Transverse colon (tissue), 4 donors: ENCODE measurements at regions not wholly inside any gene's neighbourhood (a gene's known extent, or its start where the extent isn't known, plus 50 kb on each side); places are given as distances from the start of the nearest gene placed in this dataset.

Experiments
- DNase-seq: peaks from one replicate; pipeline ENCODE4 v3.0.0-alpha.2; 2019
- H3K27ac ChIP-seq, 4 donors: fragments of 200-600 bp; sonication (generic); 2 replicates each; pipeline ENCODE4 v1.5.1; 2016 to 2018; ENCODE audit warnings: inconsistent platforms in 4 of 4
- H3K27me3 ChIP-seq: fragments of 200-600 bp; sonication (generic); 2 replicates; pipeline ENCODE4 v1.5.1; 2017; ENCODE audit warnings: inconsistent platforms
- H3K36me3 ChIP-seq, 4 donors: fragments of 200-600 bp; sonication (generic); 2 replicates each; pipeline ENCODE4 v1.5.1; 2017 to 2019; ENCODE audit warnings: inconsistent platforms in 4 of 4
- H3K4me1 ChIP-seq, 4 donors: fragments of 200-600 bp; sonication (generic); 2 replicates each; pipeline ENCODE4 v1.5.1; 2017 to 2020; ENCODE audit warnings: inconsistent platforms in 4 of 4
- H3K4me3 ChIP-seq, 4 donors: fragments of 200-600 bp; sonication (generic); 1 replicate in 1 of 4; 2 replicates in 3 of 4; pipeline versions ENCODE4 v1.5.1 to v1.6.1; 2017 to 2019; ENCODE audit warnings: inconsistent platforms in 4 of 4
- H3K9me3 ChIP-seq, 2 donors: fragments of 200-600 bp; sonication (generic); 2 replicates each; pipeline ENCODE4 v1.5.1; 2017 to 2019; ENCODE audit warnings: inconsistent platforms in 2 of 2
- EP300 ChIP-seq: sonication (generic); formaldehyde crosslinking; IDR thresholded peaks from one replicate; pipeline ENCODE4 v1.6.1; 2017; ENCODE audit warnings: antibody characterized with exemption, low read depth
- POLR2A ChIP-seq: fragments of 450-650 bp; IDR thresholded peaks from one replicate; pipeline ENCODE4 v1.6.1; 2016; ENCODE audit warnings: antibody characterized with exemption, mild to moderate bottlenecking, moderate library complexity
- POLR2AphosphoS5 ChIP-seq, 3 donors: sonication (generic); formaldehyde crosslinking; IDR thresholded peaks; one replicate each; pipeline ENCODE4 v1.6.1; 2016; ENCODE audit warnings: antibody characterized with exemption in 3 of 3
- WGBS, 2 donors: methylation state at CpG; one replicate each; pipeline ENCODE4 v1.1.5; 2018; ENCODE audit warnings: low coverage in 1 of 2; 5-methylcytosine and 5-hydroxymethylcytosine counted together
- in situ Hi-C, 4 donors: fragments of 200-750 bp; cut with MboI; loops; one replicate each; pipeline versions ENCODE4 v1.15.0 to v1.15.1; 2017; ENCODE audit warnings: low sequenced_read_pairs in 3 of 4, low pct_ligation_motif_present in 1 of 4, low pct_unique_long_range_greater_than_20kb in 1 of 4
- intact Hi-C: fragments of 100-400 bp; cut with DNase I; formaldehyde crosslinking; loops from one replicate; pipeline ENCODE4 v1.15.1; 2023; ENCODE audit warnings: low total_unique reads
- TF ChIP-seq, protein P1 (sequence below), 5 experiments: fragments of 200-600 bp in 3 of 5; fragments of 450-650 bp in 2 of 5; sonication (generic) in 3 of 5; IDR thresholded peaks; 1 replicate in 2 of 5; 2 replicates in 3 of 5; pipeline ENCODE4 v1.5.1; 2016 to 2017; ENCODE audit warnings: antibody characterized with exemption in 5 of 5, inconsistent platforms in 3 of 5, mild to moderate bottlenecking in 2 of 5, moderate library complexity in 1 of 5

DNA sequence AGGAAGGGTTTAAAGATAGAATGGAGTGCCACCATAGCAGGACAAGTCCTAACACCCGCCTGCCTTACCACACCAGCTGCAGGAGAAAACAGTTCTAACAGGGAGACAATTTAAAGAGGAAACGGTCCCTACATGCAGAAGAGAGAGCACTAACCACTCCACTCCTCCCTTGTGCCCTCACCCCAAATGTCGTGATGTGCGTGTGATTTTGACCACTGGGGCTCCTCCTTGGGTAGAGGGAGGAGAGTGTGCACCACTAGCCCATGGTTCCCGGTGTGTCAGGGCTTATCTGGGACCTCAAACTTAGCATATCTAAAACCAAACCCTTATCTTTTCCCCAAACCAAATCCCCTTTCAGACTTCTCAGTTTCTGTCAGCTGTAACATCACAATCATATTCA, 105.5 kb upstream of the CCDC68 start:
- no peak overlapping the region for H3K4me3 ChIP-seq
- no peaks in the 10 kb centered on the region for H3K9me3 ChIP-seq
- H3K27me3 ChIP-seq: no peaks in the 10 kb centered on the region
- no peak overlapping the region for H3K27ac ChIP-seq
- intact Hi-C loops (no loop called here), in situ Hi-C loops (no loop called here)
- no peak for TF ChIP-seq POLR2AphosphoS5 (IDR thresholded peaks at IDR 0.05)
- TF ChIP-seq, protein P1, sequence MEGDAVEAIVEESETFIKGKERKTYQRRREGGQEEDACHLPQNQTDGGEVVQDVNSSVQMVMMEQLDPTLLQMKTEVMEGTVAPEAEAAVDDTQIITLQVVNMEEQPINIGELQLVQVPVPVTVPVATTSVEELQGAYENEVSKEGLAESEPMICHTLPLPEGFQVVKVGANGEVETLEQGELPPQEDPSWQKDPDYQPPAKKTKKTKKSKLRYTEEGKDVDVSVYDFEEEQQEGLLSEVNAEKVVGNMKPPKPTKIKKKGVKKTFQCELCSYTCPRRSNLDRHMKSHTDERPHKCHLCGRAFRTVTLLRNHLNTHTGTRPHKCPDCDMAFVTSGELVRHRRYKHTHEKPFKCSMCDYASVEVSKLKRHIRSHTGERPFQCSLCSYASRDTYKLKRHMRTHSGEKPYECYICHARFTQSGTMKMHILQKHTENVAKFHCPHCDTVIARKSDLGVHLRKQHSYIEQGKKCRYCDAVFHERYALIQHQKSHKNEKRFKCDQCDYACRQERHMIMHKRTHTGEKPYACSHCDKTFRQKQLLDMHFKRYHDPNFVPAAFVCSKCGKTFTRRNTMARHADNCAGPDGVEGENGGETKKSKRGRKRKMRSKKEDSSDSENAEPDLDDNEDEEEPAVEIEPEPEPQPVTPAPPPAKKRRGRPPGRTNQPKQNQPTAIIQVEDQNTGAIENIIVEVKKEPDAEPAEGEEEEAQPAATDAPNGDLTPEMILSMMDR (IDR thresholded peaks at IDR 0.05): no peak
- no peak for DNase-seq
- WGBS, 2 donors: 57 to 76% methylated on average over 1 to 5 of the region's 5 CpGs
- H3K4me1 ChIP-seq: no peaks in the 10 kb centered on the region
- no peaks in the 10 kb centered on the region for H3K36me3 ChIP-seq

DNA sequence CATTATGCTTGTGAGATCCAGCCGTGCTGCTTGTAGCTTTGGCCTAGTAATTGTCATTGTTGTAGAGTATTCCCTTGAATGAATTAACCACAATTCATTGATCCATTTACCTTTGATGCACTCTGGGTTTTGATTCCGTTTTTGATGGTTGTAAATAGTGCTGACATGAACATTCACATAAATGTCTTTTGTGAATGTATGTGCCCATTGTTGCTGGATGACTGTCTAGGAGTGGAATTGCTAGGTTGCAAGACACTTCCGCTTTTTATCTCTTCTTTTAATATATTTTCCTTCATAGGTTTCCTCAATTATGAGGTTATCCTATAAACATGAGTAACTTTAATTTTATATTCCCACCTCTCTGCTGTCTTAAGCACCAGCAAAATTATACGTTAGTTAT, 104.8 kb upstream of the CCDC68 start:
- Histone ChIP-seq H3K27ac (no peak overlapping the region), H3K36me3 (no peaks in the 10 kb centered on the region), H3K27me3 (no peaks in the 10 kb centered on the region), H3K9me3 (no peaks in the 10 kb centered on the region), H3K4me3 (no peak overlapping the region), H3K4me1 (no peaks in the 10 kb centered on the region)
- TF ChIP-seq EP300: no peak
- TF ChIP-seq POLR2AphosphoS5 (IDR thresholded peaks at IDR 0.05): no peak
- TF ChIP-seq POLR2A: no peak
- TF ChIP-seq, protein P1 (IDR thresholded peaks at IDR 0.05): no peak
- 82 to 88% methylated on average over 4 of the region's 4 CpGs for WGBS, 2 donors
- DNase-seq: no peak
- intact Hi-C loops (no loop called here), in situ Hi-C loops (no loop called here)

DNA sequence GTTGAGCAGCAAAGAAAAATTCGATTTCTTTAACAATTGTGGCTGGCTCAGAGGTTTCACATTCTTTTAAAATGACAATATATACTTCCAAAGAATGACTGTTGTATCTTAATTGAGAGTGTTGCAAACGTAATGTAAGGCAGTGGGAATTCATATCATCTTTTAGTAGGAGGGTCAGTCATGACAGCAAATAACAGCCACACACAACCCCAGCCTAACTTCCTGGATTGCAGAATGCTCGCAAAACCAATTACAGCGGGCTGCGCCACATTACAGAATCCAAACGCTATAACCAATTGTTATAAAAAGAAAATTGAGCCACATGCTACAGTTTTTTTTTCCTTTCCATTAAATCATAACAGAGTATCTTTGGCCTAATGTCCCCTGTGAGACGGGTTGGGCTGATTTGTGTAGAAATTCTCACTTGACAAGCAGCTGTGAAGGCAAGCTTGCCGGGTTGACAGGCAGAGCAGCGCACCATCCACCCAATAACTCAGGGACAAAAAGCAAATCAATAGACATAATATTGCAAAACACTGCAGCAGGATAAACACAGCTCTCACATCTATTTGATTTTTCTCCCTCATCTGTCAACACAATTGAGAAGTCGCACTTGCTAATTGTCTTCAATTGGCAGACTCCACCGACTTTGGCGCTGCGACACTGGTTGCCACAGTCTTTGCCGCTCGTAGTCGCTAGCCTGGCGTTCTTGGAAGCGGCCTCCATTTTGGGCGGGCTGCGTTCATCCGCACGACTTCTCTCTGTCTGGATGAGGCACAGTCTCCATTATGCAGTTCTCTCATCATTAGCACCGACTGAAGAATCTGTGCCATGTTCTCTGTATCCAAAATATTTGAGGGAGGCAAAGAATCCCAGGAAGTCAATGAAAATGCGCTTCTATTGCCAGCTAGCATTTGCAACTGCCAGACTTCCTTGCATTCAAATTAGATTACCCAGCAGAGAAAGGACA, 95.0 kb upstream of the CCDC68 start:
- in situ Hi-C loops: no loop called here
- Histone ChIP-seq H3K9me3 (no peaks in the 10 kb centered on the region), H3K27me3 (no peaks in the 10 kb centered on the region), H3K36me3 (no peaks in the 10 kb centered on the region), H3K4me3 (no peak overlapping the region), H3K27ac (no peak overlapping the region), H3K4me1 (no peaks in the 10 kb centered on the region)
- TF ChIP-seq POLR2A (no peak), EP300 (no peak), POLR2AphosphoS5 (IDR thresholded peaks at IDR 0.05) (no peak)
- TF ChIP-seq, protein P1 (IDR thresholded peaks at IDR 0.05): no peak
- intact Hi-C loops: no loop called here
- WGBS, 2 donors: 86 to 90% methylated on average over 23 to 24 of the region's 24 CpGs
- DNase-seq: no peak

DNA sequence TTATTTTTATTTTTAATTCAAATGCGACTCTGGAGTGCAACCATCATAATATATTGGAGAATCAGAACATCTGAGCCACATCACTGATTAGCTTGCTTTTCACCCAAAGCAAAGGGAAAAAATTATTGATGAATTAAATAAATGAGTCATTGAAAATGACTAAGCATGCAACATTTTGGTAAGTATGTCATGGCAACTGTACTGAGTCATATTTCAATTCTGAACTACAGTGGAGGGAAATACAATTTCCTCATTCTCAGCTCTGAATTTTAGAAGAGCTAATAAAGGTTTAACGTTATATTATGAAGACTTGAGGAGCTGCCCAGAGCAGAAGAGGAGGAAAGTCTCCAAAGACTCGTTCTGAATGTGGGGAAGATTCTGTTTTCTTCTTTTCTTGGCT, 89.6 kb upstream of the CCDC68 start:
- no peaks in the 10 kb centered on the region for H3K4me1 ChIP-seq
- TF ChIP-seq POLR2AphosphoS5 (IDR thresholded peaks at IDR 0.05) (no peak), POLR2A (no peak), EP300 (no peak)
- TF ChIP-seq, protein P1 (IDR thresholded peaks at IDR 0.05): no peak
- H3K27me3 ChIP-seq: no peaks in the 10 kb centered on the region
- WGBS, 2 donors: 63 to 94% methylated on average over 1 to 3 of the region's 3 CpGs
- no peaks in the 10 kb centered on the region for H3K36me3 ChIP-seq
- intact Hi-C loops (no loop called here), in situ Hi-C loops (no loop called here)
- H3K4me3 ChIP-seq: no peak overlapping the region
- H3K27ac ChIP-seq: no peak overlapping the region
- H3K9me3 ChIP-seq: no peaks in the 10 kb centered on the region
- no peak for DNase-seq
